Tibial artery (tissue), 4 donors: ENCODE measurements at regions not wholly inside any gene's neighbourhood (a gene's known extent, or its start where the extent isn't known, plus 50 kb on each side); places are given as distances from the start of the nearest gene placed in this dataset.

ENCODE experiments used
- DNase-seq, 2 donors: peaks; one replicate each; pipeline ENCODE4 v3.0.0-alpha.2; 2019
- H3K27ac ChIP-seq, 2 donors: fragments of 200-600 bp; sonication (generic) in 1 of 2; 1 replicate in 1 of 2; 2 replicates in 1 of 2; pipeline ENCODE4 v1.5.1; 2018 to 2019; ENCODE audit warnings: mild to moderate bottlenecking in 1 of 2
- H3K27me3 ChIP-seq, 2 donors: fragments of 200-600 bp; sonication (generic) in 1 of 2; one replicate each; pipeline versions ENCODE4 v1.5.1 to v1.6.0; 2016 to 2019
- H3K36me3 ChIP-seq, 3 donors: fragments of 200-600 bp; sonication (generic) in 2 of 3; one replicate each; pipeline ENCODE4 v1.5.1; 2016 to 2019; ENCODE audit warnings: mild to moderate bottlenecking in 2 of 3
- H3K4me1 ChIP-seq, 4 donors: fragments of 200-600 bp; sonication (generic) in 2 of 4; 1 replicate in 3 of 4; 2 replicates in 1 of 4; pipeline ENCODE4 v1.5.1; 2016 to 2019
- H3K4me3 ChIP-seq, 2 donors: fragments of 200-600 bp; sonication (generic) in 1 of 2; 1 replicate in 1 of 2; 2 replicates in 1 of 2; pipeline ENCODE4 v1.5.1; 2018 to 2019; ENCODE audit warnings: mild to moderate bottlenecking in 2 of 2
- H3K9me3 ChIP-seq, 3 donors: fragments of 200-600 bp; sonication (generic) in 1 of 3; one replicate each; pipeline ENCODE4 v1.5.1; 2016 to 2019
- CTCF ChIP-seq, 2 experiments: fragments of 200-600 bp in 1 of 2; fragments of 450-650 bp in 1 of 2; IDR thresholded peaks; one replicate each; pipeline ENCODE4 v1.5.1; 2017 to 2019; ENCODE audit warnings: antibody characterized with exemption in 2 of 2, mild to moderate bottlenecking in 1 of 2, moderate library complexity in 1 of 2
- intact Hi-C: fragments of 100-400 bp; cut with DNase I; formaldehyde crosslinking; loops from one replicate; pipeline ENCODE4 v1.15.0; 2023; ENCODE audit warnings: low total_unique reads

DNA sequence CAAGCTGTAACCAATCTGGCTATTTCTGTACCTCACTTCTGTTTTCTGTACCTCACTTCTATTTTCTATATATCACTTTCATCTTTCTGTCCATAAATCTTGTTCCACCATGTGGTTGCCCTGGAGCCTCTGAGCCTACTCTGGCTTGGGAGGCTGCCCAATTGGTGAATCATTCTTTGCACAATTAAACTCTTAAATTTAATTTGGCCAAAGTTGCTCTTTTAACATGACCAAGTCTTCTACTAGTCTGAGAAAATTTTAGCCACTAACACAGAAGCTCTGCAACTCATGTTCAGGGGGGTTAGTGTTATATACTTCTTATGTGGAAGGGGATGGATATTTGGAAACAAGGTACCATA, 503.5 kb downstream of the KIF20B start:
- TF ChIP-seq CTCF (IDR thresholded peaks at IDR 0.05) = no peak
- Histone ChIP-seq H3K27me3 (no peaks in the 10 kb centered on the region), H3K4me1 (no peaks in the 10 kb centered on the region), H3K4me3 (no peak overlapping the region), H3K36me3 (no peaks in the 10 kb centered on the region), H3K27ac (no peak overlapping the region), H3K9me3 (no peaks in the 10 kb centered on the region)
- no peak for DNase-seq
- intact Hi-C loops = no loop called here

DNA sequence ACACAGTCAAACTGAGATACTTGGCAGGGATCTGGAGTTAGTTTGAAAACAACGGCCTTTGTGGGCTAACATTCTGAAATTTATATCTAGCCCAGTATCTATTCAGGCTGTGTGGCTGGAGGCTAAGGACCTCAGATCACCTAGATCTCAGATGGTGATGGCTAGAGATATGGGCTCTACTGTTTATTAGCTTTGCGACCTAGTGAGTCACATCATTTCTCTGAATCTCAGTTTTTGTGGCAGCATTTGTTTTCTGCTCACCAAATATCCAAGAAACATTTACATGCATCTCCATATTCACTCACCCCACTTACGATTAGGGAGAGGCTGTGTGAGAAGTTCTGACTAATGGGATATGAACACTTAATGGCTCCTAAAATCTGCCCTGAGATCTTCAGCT, 503.9 kb downstream of the KIF20B start:
- TF ChIP-seq CTCF (IDR thresholded peaks at IDR 0.05) = no peak
- no peaks in the 10 kb centered on the region for H3K36me3 ChIP-seq
- no peaks in the 10 kb centered on the region for H3K27me3 ChIP-seq
- no peaks in the 10 kb centered on the region for H3K4me1 ChIP-seq
- intact Hi-C loops = no loop called here
- no peak for DNase-seq
- H3K9me3 ChIP-seq = no peaks in the 10 kb centered on the region
- H3K27ac ChIP-seq = no peak overlapping the region
- no peak overlapping the region for H3K4me3 ChIP-seq

- intact Hi-C loops = no loop called here
- no peaks in the 10 kb centered on the region for H3K27me3 ChIP-seq
- TF ChIP-seq CTCF (IDR thresholded peaks at IDR 0.05) = no peak
- no peaks in the 10 kb centered on the region for H3K4me1 ChIP-seq
- no peaks in the 10 kb centered on the region for H3K9me3 ChIP-seq
- H3K36me3 ChIP-seq = no peaks in the 10 kb centered on the region
- DNase-seq = no peak
- no peak overlapping the region for H3K27ac ChIP-seq
- no peak overlapping the region for H3K4me3 ChIP-seq
These were observed 512.0 kb downstream of the KIF20B start for GRCh38 chr10:90213346-90213745.

- Histone ChIP-seq H3K27ac (no peak overlapping the region), H3K36me3 (no peaks in the 10 kb centered on the region), H3K9me3 (no peaks in the 10 kb centered on the region), H3K4me1 (no peaks in the 10 kb centered on the region), H3K27me3 (no peaks in the 10 kb centered on the region), H3K4me3 (no peak overlapping the region)
- no peak for DNase-seq
- no peak for TF ChIP-seq CTCF (IDR thresholded peaks at IDR 0.05)
- intact Hi-C loops = no loop called here
These were observed 517.5 kb downstream of the KIF20B start for GRCh38 chr10:90218846-90219245.

- no peak overlapping the region for H3K4me3 ChIP-seq
- DNase-seq = no peak
- H3K9me3 ChIP-seq = no peaks in the 10 kb centered on the region
- no peaks in the 10 kb centered on the region for H3K27me3 ChIP-seq
- H3K4me1 ChIP-seq = no peaks in the 10 kb centered on the region
- no peak overlapping the region for H3K27ac ChIP-seq
- no peak for TF ChIP-seq CTCF (IDR thresholded peaks at IDR 0.05)
- intact Hi-C loops = no loop called here
- no peaks in the 10 kb centered on the region for H3K36me3 ChIP-seq
These were observed 521.0 kb downstream of the KIF20B start for GRCh38 chr10:90222372-90222771.

GRCh38 chr10:90222939-90223338, 521.5 kb downstream of the KIF20B start:
- intact Hi-C loops = no loop called here
- Histone ChIP-seq H3K27me3 (no peaks in the 10 kb centered on the region), H3K27ac (no peak overlapping the region), H3K4me3 (no peak overlapping the region), H3K4me1 (no peaks in the 10 kb centered on the region), H3K9me3 (no peaks in the 10 kb centered on the region), H3K36me3 (no peaks in the 10 kb centered on the region)
- no peak for DNase-seq
- no peak for TF ChIP-seq CTCF (IDR thresholded peaks at IDR 0.05)
